ENCODE measurements at regions not wholly inside any gene's neighbourhood (a gene's known extent, or its start where the extent isn't known, plus 50 kb on each side); places are given as distances from the start of the nearest gene placed in this dataset.
"Not testable (repeated sequence)": the region's sequence is repeated elsewhere in the genome, so short reads cannot be mapped to it uniquely, and the experiment has no call there.

DNA sequence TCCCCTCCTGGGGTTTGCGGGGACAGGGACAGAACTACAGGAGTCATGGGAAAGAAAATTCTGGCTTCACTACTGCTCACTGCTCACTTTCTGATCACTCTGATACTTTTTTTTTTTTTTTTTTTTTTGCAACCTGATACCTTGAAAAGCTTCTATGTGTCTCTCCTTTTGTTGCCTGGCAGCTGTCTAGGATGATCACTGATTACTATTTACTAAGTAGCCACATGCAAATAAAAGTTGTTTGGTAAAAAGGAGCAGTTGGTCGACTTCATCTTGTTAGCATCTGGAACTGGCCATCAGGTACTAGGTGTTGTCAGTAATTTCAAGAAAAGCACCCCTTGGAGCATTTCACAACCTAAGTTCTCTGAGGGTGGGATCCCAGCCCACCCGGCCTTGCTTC, 74.9 kb upstream of the MTLN start:
- peak; percentile 73 for FAIRE-seq

DNA sequence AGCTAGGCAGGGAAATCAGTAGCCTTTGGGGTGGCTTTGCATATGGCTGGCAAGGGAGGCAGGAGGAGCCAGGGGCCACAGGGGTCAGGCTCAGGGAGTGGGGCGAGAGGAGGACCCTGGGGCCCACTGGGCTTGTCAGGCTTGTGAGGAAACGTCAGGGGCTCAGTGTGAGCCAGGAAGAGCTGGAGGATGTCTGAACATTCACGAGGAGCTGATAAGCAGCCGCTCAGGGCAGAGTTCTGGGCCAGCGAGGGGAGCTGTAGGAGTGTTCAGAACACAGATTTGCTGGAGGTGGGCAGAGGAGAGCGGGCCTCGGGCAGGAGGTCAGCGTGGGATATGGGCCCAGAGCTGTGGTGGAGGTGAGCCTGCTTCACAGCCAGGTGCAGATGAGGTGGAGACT, 72.7 kb upstream of the MTLN start:
- not testable (repeated sequence) for FAIRE-seq

DNA sequence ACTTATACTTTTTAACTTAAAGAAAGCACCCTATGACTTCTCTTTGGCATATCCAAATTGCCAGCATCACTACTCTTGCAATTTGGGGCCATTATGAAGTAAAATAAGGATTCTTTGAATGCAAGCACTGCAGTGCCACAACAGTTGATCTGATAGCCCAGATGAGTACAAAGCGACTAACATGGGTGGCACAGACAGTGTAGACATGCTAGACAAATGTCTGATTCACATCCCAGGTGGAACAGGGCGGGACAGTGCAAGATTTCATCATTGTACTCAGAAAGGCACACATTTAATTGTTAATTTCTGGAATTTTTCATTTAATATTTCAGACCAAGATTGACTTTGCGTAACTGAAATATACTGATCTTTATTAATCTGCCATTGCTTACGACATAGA, 68.5 kb upstream of the MTLN start:
- FAIRE-seq: not testable (repeated sequence)

DNA sequence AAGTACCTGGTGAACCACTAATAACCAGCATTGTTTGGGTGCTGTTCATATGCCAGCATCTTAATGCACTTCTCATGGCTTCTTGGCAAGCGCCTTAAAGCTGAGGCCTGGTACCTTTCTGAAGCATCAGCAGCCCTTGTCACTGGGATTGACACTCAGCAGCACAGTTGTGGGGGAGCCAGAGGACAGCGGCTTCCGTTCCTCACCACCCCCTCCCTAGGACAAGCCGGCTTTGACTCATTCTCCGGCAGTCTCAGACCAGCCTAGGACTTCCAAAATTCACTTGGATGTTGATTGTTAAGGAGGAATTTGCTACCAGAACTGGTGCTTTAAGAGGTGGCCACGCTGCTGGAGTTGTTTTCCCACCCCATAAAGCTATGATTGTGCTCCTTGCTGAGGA, 64.7 kb upstream of the MTLN start:
- not testable (repeated sequence) for FAIRE-seq

DNA sequence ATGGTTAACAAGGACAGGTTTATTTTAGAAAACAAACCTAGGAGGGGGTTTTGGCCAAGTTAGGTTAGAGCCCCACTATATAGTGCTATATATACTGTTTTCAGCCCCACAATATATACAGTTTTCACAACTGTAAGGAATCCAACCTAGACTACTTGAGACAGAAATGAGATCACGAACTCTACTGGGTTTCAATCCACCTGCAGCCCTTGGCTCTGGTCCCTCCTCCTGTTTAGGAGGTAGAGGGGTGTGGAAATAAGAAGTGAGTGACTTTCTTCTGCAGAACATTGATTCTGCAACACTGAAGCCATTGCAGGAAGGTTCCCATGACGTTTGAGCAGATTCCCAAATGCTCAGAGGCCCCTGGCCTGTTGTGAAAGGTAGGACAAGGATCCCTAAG, 63.7 kb upstream of the MTLN start:
- not testable (repeated sequence) for FAIRE-seq

DNA sequence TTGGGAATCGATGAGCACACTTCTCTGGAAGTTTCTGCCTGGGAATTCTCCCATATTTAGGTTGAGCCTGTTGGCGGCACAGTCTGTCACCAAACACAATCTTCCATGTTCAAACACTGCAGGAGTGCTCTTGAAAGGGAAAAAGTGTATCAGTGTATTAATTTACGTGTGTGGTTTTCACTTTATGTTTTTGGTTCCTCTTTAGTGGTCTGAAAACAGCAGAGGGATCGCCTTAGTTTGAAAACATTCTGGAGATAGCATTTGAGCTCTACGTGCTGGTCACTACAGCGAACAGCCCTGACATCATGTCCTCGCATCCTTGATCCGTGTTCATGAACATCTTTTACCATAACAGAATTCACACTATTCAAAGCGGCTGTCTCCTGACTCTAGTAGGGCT, 57.3 kb upstream of the MTLN start:
- not testable (repeated sequence) for FAIRE-seq

DNA sequence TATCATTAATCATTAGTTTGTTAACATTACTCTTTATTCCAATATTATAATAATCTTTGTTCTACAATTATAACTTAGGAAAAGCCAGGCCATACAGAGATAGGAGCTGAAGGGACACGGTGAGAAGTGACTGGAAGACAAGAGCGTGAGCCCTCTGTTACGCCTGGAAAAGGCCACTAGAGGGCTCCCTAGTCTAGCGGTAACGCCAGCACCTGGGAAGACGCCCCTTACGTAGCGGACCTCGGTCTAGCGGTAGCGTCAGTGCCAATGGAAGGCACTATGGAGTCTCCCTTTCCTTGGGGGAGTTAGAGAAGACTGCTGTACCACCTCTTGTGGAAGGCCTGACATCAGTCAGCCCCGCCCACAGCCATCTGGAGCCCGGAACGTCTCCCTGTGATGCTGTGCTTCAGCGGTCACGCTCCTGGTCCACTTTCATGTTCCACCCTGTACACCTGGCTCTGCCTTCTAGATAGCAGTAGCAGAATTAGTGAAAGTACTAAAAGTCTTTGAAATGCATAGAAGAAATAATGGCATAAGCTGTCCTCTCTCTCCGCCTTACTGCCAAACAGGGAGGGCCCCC, 55.6 kb upstream of the MTLN start:
- not testable (repeated sequence) for FAIRE-seq

DNA sequence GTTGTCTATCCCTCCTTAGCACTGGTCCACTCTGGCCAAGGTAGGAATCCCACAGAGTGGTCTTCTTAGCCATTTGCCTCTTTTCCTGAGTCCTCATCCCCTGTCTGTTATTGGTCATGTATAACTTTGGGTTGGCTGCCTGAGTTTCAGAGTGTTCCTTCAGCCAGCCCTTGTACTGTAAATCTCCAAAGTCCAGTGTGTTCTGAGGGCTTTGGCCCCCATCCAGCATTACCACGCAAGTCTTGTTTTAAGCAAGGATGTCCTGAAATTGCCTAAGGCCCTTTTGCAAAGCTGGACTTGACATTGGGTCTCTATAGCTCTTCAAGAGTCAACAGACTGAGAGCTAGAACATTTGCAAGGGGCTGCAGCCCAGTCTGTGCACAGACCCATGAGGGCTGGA, 52.5 kb upstream of the MTLN start:
- FAIRE-seq: not testable (repeated sequence)

DNA sequence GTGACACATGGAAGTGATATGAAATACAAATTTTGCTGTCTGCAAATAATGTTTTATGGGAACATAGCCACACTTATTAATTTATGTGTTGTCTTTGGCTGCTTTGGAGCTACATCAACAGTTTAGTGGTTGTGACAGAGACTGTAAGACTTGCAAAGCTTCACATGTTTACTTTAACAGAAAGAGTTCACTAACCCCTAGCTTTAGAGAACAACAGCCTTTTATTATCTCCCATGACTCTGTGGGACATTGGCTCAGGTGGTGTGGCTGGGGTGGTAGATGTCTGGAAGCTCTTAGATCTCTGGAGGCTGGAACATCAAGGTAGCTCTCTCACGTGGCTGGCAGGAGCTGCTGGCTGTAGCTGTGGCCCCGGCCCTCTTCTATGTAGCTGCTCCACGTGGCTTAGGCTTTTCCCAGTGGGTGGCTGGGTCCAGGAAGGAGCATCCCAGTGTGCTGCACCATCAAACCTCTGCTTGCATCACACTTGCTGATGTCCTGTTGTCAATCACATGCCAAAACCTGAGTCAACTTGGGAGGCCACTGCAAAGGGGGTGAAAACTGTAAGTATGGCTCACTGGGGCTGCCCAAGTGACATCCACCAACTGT, 51.8 kb upstream of the MTLN start:
- FAIRE-seq: not testable (repeated sequence)

DNA sequence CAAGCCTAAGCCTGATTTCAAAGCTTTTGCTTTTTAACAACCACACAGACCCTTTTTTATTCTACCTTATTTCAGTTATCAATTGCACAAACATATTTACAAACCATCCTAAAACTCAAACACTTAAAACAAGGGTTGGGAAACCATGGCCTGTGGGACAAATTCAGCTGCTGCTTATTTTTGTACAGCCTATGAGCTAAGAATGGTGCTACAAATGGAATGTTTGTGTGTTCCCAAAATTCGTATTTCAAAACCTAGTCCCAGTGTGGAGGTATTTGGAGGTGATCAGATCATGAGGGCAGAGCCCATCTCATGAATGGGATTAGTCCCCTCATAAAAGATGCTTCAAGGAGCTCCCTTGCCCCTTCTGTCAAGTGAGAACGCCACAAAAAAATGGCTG, 51.1 kb upstream of the MTLN start:
- not testable (repeated sequence) for FAIRE-seq
